ENCODE measurements at regions not wholly inside any gene's neighbourhood (a gene's known extent, or its start where the extent isn't known, plus 50 kb on each side); places are given as distances from the start of the nearest gene placed in this dataset.
A peak's percentile ranks its signal among the peaks of the same experiment; 100 is the strongest.
"Not testable (repeated sequence)": the region's sequence is repeated elsewhere in the genome, so short reads cannot be mapped to it uniquely, and the experiment has no call there.

DNA sequence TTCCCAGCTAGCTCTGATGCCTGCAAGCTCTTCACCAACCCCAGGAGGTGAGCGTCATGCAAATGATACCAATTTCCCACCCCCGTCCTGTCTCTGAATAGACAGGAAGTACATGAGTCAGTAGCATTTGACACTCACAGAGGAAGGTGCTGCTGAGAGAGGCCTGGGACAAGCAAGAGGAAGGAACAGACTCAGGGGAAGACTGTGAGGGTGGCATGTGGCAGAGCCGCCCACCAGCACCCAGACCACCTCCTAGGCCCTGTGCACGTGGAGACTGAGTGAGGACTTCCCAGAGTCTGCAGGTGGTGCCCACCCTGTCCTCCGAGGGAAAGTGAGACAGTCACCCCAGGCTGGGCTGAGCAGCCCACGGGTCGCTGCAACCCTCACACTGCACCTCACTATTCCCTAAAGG lies 199.5 kb upstream of the SFSWAP start:
- no peak for DNase-seq (ENCODE audit: low spot score in 2 of 2)
- no peak for FAIRE-seq

DNA sequence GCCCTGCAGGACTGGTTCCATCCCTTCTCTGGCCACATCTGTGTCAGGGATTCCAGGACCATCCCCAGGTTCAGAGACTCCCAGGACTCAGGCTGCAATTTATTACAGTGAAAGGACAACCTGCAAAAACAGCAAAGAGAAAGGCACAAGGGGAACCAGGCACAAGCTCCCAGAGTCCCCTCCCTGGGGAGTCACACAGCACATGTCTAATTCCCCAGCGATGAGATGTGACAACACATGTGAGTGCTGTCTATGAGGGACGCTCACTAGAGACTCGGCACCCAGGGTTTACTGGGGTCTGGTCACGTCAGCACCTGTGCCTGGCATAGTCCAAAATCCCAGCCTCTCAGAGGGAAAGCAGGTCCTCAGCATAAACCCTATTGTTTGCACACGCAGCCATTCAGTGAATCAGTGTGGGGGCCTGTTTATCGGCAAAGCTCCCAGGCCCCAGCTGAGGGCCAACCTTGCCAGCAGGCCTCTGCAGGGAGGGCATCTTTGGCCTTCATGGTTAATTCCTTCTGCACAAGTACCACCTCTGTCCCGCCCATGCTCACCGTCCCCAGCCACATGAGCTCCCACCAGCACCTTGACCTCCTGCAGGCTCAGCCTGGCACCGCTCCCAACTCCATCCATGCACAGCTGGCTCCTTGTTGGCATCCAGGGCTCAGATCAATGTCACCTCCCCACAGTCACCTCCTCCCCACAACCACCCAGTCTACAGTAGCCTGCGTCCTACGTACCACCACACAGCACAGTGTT lies 198.9 kb upstream of the SFSWAP start:
- DNase-seq (ENCODE audit: low spot score in 2 of 2) (no peak), FAIRE-seq (no peak)

DNA sequence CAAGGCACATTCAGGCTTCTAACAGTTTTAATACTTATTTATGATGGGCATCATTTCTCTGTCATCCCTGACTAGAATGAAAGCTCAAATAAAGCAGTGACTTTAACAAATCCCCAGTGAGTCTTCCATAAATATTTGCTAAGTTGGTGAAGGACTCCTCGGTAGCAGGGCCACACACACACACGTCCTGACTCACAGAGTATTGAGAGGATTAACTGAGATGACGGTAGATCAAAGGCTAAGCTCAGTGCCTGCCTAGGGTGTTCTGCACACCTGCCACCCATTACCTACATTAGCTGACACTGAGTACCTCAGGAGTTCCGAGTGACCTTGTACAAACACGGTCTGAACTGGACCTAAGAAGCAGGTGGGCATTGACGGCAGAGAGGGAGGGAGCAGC lies 197.3 kb upstream of the SFSWAP start:
- DNase-seq (ENCODE audit: low spot score in 2 of 2), result no peak
- FAIRE-seq, result no peak

DNA sequence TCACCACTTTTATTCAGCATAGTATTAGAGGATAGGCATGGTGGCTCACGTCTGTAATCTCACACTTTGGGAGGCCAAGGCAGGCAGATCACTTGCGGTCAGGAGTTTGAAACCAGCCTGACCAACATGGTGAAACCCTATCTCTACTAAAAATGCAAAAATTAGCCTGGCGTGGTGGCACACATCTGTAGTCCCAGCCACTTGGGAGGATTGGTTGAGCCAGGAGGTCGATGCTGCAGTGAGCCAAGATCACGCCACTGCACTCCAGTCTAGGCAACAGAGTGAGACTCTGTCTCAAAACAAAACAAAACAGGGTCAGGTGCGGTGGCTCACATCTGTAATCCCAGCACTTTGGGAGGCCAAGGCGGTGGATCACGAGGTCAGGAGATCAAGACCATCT lies 190.3 kb upstream of the SFSWAP start:
- FAIRE-seq; DNase-seq (ENCODE audit: low spot score in 2 of 2): not testable (repeated sequence)

DNA sequence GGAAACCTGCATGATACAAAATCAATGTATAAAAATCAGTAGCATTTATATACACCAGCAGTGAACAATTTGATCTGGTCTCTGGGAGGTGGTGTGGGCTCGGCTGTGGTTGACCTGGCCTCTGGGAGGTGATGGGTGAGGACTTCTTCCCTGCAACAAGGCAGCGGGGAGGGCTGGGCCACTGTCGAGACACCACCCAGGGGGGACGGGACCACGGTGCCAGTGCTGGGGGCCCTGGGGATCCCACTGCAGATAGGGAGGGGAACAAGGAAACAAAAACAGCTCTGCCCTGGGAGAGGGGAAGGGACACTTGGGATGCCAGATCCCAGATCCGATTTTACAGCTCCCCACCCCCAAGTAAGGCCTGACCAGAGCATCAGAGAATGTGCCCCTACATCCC lies 189.6 kb upstream of the SFSWAP start:
- FAIRE-seq (no peak), DNase-seq (ENCODE audit: low spot score in 2 of 2) (no peak)

DNA sequence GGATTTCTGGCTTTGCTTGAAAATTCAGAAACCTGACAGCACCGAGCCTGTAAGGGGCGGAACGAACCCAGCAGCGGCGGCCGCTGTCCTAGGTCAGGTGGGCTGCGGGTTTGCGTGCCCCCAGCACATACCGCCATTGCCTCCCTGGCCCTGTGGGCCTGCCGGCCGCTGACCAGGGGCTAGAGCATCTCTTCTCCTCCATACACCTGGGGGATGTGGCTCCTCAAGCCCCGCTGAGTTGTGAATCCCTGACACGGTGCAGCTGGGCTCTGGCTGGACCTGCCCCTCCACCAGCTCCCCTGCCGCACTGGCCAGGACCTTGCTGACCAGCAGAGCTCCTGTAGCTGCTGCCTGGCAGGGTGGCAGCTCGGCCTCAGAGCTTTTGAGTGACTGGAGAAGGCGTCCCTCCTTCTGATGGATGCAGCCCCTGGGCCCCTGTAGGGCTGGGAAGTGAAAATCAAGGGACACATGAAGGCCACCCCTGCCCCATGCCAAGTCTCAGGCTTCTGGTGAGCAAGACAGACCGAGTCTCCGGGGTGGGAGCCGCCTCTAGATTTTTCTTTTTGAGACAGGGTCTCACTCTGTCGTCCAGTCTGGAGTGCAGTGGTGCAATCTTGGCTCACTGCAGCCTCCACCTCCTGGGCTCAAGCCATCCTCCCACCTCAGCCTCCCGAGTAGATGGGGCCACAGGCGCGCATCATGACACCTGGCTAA lies 184.9 kb upstream of the SFSWAP start:
- DNase-seq (ENCODE audit: low spot score in 2 of 2) (no peak), FAIRE-seq (no peak)

DNA sequence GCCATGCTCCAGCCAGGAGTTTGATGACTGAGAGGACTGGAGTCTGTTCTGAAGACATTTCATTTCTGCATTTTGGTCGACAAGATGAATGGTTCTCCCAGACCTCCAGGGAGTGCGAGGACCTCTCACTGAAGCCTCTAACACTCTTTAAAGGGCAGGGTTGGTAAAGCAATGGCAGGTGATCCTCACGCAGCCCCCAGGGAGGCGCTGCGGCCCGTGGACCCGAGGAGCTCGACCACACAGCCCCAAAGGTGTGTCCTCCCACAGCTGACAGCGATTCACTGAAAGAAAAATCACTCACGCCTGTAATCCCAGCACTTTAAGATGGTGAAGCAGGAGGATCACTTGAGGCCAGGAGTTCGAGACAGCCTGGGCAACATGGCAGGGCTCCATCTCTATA lies 183.8 kb upstream of the SFSWAP start:
- no peak for DNase-seq (ENCODE audit: low spot score in 2 of 2)
- no peak for FAIRE-seq

DNA sequence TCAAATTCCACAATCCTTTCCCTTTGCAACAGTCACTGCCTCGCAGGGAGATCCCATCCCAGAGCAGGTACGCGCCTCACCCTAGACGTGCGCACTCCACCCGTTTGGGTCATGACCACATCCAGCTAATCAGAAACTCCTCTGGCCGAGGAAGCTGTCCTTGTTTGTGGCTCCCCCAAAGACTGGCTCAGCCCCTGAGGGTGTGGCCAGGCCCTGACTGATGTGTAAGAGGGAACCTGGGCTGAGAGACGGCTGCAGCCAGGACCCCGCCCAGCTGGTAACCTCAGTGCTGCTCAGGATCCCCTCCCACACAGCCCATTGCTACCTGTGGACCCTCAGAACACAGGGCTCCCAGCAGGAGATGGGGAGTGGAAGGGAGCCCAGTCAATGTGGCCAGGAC lies 183.2 kb upstream of the SFSWAP start:
- DNase-seq (ENCODE audit: low spot score in 2 of 2) (no peak), FAIRE-seq (no peak)

DNA sequence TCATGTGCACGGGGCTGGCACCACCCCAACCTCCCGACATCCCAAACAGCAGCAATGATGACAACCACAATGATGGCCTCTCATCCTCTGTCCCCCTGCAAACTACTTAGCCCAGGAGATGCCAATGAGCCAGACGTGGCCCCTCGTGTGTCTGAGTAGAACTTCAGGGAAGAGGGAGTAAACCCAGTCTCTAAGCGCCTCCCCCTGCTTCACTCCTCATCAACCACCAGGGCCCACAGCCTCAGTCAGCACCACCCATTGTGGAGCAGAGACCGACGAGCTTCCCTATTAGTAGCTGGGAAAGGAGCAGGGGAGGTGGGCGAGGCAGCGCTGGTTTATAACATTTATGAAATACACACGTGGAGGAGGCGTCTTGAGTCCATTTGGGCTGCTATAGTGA lies 182.7 kb upstream of the SFSWAP start:
- FAIRE-seq, result no peak

DNA sequence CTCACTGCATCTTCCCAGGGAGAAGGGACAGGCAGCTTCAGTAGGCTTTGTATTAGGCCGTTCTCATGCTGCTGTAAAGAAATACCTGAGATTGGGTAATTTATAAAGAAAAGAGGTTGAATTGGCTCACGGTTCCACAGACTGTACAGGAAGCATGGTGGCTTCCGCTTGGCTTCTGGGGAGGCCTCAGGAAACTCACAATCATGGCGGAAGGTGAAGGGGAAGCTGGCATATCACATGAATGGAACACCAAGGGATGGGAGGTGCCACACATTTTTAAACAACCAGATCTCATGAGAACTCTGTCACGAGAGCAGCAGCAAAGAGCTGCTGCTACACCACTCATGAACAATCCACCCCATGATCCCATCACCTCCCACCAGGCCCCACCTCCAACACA lies 182.2 kb upstream of the SFSWAP start:
- DNase-seq (ENCODE audit: low spot score in 2 of 2), result no peak
- no peak for FAIRE-seq

More for the DNA sequence above, 182.7 kb upstream of the SFSWAP start:
- no peak for DNase-seq (ENCODE audit: low spot score in 2 of 2)

DNA sequence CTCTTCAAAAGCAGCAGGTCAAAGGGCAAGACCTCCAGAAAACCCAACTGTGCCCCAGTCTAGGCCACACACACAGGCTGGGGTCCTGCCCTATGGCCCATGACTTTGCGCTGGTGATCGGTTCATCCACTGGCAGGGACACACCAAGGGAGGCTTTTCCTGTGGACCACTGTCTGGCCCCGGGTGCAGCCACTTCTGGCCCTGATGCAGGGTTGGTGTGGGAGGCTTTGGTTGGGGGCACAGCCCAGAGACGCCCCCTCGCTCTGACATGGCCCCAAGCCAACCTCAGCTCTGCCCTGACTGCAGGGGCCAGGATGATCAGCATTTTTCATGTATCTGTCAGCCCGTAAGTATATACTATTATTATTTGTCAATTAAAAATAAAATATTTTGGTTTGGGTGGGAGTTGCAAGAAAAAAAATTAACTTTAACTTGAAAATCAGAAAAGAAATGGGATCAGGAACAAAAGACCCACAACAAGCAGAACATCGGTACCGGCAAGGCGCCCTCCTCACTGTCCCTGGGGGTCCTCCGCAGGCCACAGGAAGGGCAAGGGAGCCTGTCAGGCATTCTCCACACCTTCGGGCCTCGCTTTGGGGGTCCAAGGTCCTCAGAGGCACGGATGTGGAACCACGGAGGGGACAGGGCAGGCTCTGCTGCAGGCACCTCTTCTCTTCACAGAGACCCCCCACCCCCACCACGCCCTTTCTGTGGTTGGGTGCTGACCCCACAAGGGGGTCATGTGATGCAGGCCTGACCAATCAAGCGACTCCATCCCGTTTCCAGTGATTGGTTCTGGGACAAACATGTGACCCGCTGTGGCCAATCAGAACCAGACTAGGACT lies 181.5 kb upstream of the SFSWAP start:
- no peak for DNase-seq (ENCODE audit: low spot score in 2 of 2)
- no peak for FAIRE-seq

DNA sequence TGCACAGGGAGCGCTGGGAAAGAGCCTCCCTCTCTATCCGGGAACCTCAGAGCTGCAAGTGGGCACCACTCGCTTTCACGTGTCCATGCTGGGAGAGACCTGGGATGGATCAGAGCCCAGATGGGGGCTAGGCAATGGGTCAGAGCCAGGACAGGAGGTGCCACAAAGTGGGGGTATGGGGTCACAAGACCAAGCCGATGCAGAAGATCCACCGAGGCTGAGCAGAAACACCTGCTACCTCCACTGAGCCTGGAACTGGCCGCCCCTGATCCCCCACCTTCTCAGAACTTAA lies 180.9 kb upstream of the SFSWAP start:
- FAIRE-seq, result no peak
- no peak for DNase-seq (ENCODE audit: low spot score in 2 of 2)

DNA sequence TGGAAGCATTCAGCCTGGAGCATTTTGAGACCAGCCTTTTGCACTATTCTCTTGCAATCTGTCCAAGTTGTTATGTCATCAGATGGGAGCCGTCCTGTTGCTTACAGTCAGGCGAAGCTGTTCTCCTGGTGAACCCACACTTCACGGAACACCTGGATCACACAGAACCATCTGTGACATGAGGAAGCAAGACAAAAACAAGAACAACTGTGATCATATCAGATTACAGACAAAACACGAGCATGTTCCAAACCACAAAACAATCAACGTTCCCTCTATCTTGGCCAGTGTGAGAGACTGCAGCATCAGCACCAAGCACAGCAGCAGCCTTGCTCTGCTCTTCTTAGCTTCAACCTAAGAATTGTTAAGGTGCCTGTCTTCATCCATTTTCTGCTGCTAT lies 180.5 kb upstream of the SFSWAP start:
- FAIRE-seq (no peak), DNase-seq (ENCODE audit: low spot score in 2 of 2) (no peak)

DNA sequence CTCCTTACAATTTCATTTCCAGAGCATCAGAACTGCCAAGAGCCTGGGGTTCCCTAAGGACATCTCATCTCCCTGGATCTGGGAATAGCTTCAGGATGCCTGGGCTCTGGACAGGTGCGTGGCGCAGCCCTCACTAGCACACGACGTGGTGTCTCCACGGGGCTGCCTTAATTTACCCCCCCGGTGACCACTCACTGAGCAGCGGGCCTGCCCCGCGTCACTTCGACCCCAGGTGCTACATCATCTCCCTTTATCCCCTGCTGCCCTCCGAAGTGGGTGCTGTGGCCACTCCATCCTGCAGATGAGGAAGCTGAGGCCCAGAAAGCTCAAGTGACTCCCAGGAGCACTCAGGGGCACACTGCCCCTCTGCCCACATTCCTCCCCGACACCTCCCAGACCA lies 177.8 kb upstream of the SFSWAP start:
- FAIRE-seq (no peak), DNase-seq (ENCODE audit: low spot score in 2 of 2) (no peak)

DNA sequence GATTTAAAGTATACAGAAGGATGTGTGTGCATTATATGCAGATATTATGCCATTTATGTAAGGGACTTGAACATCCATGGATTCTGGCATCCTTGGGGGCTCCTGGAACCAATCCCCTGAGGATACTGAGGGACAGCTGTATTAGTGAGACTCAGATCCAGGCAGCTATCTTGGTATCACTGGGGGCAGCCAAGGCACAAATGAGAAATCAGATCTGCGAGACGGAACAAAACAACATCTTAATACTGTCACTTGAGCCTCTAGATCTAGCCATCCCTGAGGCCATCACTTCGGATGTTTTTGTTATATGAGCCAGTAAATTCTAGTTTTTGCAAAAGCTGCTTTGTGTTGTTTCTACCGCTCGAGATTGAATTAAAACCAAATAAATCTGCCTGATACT lies 175.1 kb upstream of the SFSWAP start:
- FAIRE-seq (no peak), DNase-seq (ENCODE audit: low spot score in 2 of 2) (no peak)

DNA sequence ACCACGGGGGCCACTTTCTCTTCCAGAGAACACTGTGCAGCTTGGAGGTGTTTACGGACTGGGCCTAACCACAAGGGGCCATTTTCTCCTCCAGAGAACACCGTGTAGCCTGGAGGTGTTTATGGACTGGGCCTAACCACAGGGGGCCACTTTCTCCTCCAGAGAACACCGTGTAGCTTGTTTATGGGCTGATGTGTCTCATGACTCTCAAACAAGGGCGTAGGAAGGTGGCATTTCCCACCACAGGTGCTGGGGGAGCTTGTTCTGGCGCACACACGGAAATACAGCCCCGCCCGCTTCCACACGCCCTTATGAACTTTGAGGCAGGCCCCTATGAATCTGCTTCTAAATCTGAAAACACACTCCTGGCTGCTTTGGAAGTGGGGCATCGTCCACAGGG lies 174.6 kb upstream of the SFSWAP start:
- FAIRE-seq, result no peak
- DNase-seq (ENCODE audit: low spot score in 2 of 2), result no peak

DNA sequence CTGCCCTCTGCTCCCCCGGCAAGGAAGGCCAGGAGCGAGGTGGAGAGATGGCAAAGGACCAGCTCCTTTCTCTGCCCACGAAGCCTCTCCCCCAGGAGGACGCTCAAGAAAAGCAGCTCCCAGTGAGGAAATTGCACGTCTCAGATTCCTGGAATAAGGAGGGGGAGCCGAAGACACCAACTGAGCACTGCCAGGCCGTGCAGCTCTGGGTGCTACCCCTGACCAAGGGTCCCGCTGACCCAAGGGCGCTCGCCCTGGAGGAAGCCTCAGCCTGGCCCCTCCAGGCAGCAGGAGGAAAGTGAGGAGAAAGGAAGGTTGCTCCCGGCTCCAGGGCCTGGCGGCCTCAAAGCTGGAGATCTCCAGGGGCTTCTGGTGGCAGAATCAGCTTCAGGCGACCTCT lies 174.1 kb upstream of the SFSWAP start:
- DNase-seq (ENCODE audit: low spot score in 2 of 2), result no peak
- FAIRE-seq, result no peak

DNA sequence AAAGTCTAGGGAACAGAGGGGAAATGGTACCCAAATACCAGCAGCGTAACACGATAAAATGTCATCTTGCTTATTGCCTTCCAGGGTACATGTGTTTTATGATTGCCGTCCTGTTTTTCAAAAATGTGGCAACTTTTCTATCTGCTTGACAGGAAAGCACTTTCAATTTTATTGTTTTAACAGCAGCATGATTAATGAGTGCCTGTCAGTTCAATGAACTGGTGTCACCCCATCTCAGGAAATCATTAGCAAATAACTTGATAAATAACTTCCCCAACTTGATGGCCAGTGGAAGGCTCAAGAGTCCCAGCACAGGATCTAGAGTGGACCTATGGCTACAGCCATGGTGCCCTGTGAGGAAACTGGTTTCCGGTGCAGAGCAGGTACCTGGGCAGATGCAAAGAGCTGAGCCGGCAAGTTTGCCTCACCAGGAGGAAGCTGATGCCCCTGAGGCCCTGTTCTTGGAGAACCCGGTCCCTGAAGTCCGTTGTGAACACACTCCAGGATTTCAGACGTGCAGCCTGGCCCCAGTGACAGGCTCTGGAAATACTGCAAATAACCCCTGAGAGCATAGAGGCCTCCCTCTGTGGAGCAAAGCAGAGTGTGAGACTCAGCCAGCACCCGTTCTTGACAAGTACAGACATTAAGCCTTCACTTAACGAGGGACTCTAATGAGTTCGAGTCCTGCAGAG lies 173.5 kb upstream of the SFSWAP start:
- no peak for DNase-seq (ENCODE audit: low spot score in 2 of 2)
- no peak for FAIRE-seq

DNA sequence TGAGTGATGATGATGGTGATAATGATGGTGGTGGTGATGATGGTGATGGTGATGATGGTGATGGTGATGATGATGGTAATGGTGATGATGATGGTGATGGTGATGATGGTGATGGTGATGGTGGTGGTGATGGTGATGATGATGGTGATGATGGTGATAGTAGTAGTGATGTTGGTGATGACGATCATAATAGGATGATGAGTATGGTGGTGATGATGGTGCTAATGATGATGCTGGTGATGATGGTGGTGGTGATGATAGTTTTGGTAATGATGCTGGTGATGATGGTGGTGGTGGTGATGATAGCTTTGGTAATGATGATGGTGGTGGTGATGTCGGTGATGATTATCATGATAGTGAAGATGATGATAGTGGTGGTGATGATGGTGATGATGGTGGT lies 171.5 kb upstream of the SFSWAP start:
- no peak for FAIRE-seq

DNA sequence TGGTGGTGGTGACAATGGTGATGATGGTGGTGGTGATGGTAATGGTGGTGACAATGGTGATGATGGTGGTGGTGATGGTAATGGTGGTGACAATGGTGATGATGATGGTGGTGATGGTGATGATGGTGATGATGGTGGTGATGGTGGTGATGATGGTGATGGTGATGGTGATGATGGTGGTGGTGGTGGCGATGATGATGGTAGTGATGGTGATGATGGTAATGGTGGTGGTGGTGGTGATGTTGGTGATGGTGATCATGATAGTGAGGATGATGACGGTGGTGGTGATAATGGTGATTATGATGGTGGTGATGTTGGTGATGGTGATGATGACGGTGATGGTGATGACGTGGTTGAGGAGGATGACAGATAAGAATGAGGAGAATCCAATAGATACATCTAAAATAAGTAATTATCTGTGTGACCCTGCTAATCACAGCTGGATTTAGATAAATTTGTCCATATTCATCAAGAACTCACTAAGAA lies 170.7 kb upstream of the SFSWAP start:
- FAIRE-seq, result peak; percentile 55
- DNase-seq (ENCODE audit: low spot score in 2 of 2), result no peak

More for the DNA sequence above, 171.5 kb upstream of the SFSWAP start:
- no peak for DNase-seq (ENCODE audit: low spot score in 2 of 2)

DNA sequence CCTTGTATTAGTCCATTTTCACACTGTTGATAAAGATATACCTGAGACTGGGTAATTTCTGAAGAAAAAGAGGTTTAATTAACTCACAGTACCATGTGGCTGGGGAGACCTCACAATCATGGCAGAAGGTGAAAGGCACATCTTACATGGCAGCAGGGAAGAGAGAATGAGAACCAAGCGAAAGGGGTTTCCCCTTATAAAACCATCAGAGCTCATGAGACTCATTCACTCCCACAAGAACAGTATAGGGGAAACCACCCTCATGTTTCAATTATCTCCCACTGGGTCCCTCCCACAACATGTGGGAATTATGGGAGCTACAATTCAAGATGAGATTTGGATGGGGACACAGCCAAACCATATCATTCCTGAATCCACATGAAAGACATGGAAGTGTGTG lies 169.4 kb upstream of the SFSWAP start:
- not testable (repeated sequence) for DNase-seq (ENCODE audit: low spot score in 2 of 2); FAIRE-seq
